Stimulated activated CD4-positive, alpha-beta T cell treated with anti-CD3 and anti-CD28 coated beads, TNF-alpha, amount 100 ng/mL, for 24 hours (primary cell): ENCODE measurements at regions not wholly inside any gene's neighbourhood (a gene's known extent, or its start where the extent isn't known, plus 50 kb on each side); places are given as distances from the start of the nearest gene placed in this dataset.

Source experiments
- DNase-seq, 3 experiments: peaks; one replicate each; pipeline ENCODE4 v3.0.0-alpha.2; 2020; ENCODE audit warnings: low read depth in 3 of 3

- no peak for DNase-seq
Observed at GRCh38 chr5:8470489-8470888, 601.5 kb downstream of the MTRR start.

GRCh38 chr5:8471581-8471980 lies 602.6 kb downstream of the MTRR start:
- no peak for DNase-seq

GRCh38 chr5:8473016-8473415 lies 604.1 kb downstream of the MTRR start:
- no peak for DNase-seq

GRCh38 chr5:8473827-8474568 lies 605.0 kb downstream of the MTRR start:
- no peak for DNase-seq

- DNase-seq: no peak
Observed at GRCh38 chr5:8474569-8474930, 605.6 kb downstream of the MTRR start.

GRCh38 chr5:8478326-8478725 lies 609.4 kb downstream of the MTRR start:
- DNase-seq: no peak

- DNase-seq: no peak
Observed at GRCh38 chr5:8481007-8481406, 612.1 kb downstream of the MTRR start.

GRCh38 chr5:8491254-8491653 lies 622.3 kb downstream of the MTRR start:
- DNase-seq: no peak

GRCh38 chr5:8493176-8493575 lies 624.2 kb downstream of the MTRR start:
- DNase-seq: no peak

GRCh38 chr5:8500426-8500825 lies 631.5 kb downstream of the MTRR start:
- no peak for DNase-seq

GRCh38 chr5:8505196-8505595 lies 636.2 kb downstream of the MTRR start:
- DNase-seq: no peak

GRCh38 chr5:8508231-8508630 lies 639.3 kb downstream of the MTRR start:
- DNase-seq: no peak

GRCh38 chr5:8516356-8516755 lies 647.4 kb downstream of the MTRR start:
- DNase-seq: no peak

- DNase-seq: no peak
Observed at GRCh38 chr5:8517456-8517855, 648.5 kb downstream of the MTRR start.

- DNase-seq: no peak
Observed at GRCh38 chr5:8520917-8521316, 652.0 kb downstream of the MTRR start.

GRCh38 chr5:8521991-8522390 lies 653.0 kb downstream of the MTRR start:
- no peak for DNase-seq

GRCh38 chr5:8522646-8523045 lies 653.7 kb downstream of the MTRR start:
- no peak for DNase-seq

GRCh38 chr5:8523501-8523900 lies 654.6 kb downstream of the MTRR start:
- DNase-seq: no peak

GRCh38 chr5:8525819-8526218 lies 656.9 kb downstream of the MTRR start:
- no peak for DNase-seq

- no peak for DNase-seq
Observed at GRCh38 chr5:8528106-8528505, 659.2 kb downstream of the MTRR start.

GRCh38 chr5:8538821-8539220 lies 669.9 kb downstream of the MTRR start:
- no peak for DNase-seq

GRCh38 chr5:8540317-8540716 lies 671.4 kb downstream of the MTRR start:
- DNase-seq: no peak

- no peak for DNase-seq
Observed at GRCh38 chr5:8550921-8551320, 682.0 kb downstream of the MTRR start.

GRCh38 chr5:8553364-8553763 lies 684.4 kb downstream of the MTRR start:
- DNase-seq: no peak
